BJ (cell line): ENCODE measurements at regions not wholly inside any gene's neighbourhood (a gene's known extent, or its start where the extent isn't known, plus 50 kb on each side); places are given as distances from the start of the nearest gene placed in this dataset.

Experiments used
- CTCF ChIA-PET: fragments of 350-600 bp; formaldehyde crosslinking; extraction: SDS; loops from one replicate; lab custom pipeline; 2021; ENCODE audit warnings: antibody characterized with exemption, inconsistent platforms; lab: Yijun Ruan, JAX
- POLR2A ChIA-PET: fragments of 300-600 bp; sonication (Branson Sonifier 250); formaldehyde crosslinking; extraction: SDS; loops from one replicate; lab custom pipeline; 2021; ENCODE audit warnings: antibody characterized with exemption; lab: Charles Lee
- DNase-seq: peaks from one replicate; pipeline ENCODE4 v3.0.0-alpha.2; 2011; ENCODE audit warnings: low read depth
- H3K27me3 ChIP-seq: 2 replicates; pipeline ENCODE4 v1.6.0; 2011; ENCODE audit warnings: low read length; ENCODE audit not compliant: control insufficient read depth, insufficient read depth
- H3K36me3 ChIP-seq: 2 replicates; pipeline ENCODE4 v1.5.1; 2011; ENCODE audit warnings: low read length; ENCODE audit not compliant: control insufficient read depth, insufficient read depth
- H3K4me3 ChIP-seq: 2 replicates; pipeline ENCODE4 v1.5.1; 2011; ENCODE audit warnings: low read depth, mild to moderate bottlenecking, control low read depth, low read length
- TF ChIP-seq, protein P1 (sequence below): IDR thresholded peaks from 2 replicates; pipeline ENCODE4 v1.5.1; 2011; ENCODE audit warnings: low read depth, mild to moderate bottlenecking, control low read depth, inconsistent platforms, low read length, moderate library complexity; ENCODE audit not compliant: insufficient read depth

DNA sequence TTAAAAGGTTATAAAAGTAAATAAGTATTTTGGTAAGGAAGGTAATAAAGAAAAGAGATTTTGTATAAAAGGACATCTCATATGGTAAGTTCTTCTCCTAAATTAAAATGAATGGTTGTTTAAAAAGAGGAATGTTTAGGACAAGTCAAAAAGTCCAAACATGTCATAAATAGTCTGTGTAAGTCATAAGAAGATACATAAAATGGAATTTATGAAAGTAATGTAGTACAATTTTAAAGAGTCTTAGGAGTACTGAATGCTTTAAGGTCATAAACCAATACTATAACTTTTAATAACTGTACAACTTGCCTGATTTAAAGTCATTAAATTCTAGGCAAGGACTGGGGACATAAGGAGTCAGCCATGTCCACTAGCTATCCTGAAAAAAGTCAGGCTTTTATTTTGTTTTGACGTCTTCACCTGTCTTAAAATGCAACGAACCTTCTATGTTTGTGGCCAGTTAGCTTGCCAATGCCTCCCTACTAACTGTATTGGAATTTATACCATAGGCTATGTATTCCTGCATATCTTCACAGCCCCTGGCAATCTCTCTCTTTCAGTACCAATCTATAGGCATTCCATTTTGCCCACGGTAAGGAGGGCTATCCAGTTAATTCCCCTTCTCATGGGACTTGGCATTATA lies 312.3 kb upstream of the LRRTM4 start:
- DNase-seq: no peak
- CTCF ChIA-PET: no interaction called here
- H3K36me3 ChIP-seq: no peaks in the 10 kb centered on the region
- H3K4me3 ChIP-seq: no peak overlapping the region
- H3K27me3 ChIP-seq: no peaks in the 10 kb centered on the region
- TF ChIP-seq, protein P1, sequence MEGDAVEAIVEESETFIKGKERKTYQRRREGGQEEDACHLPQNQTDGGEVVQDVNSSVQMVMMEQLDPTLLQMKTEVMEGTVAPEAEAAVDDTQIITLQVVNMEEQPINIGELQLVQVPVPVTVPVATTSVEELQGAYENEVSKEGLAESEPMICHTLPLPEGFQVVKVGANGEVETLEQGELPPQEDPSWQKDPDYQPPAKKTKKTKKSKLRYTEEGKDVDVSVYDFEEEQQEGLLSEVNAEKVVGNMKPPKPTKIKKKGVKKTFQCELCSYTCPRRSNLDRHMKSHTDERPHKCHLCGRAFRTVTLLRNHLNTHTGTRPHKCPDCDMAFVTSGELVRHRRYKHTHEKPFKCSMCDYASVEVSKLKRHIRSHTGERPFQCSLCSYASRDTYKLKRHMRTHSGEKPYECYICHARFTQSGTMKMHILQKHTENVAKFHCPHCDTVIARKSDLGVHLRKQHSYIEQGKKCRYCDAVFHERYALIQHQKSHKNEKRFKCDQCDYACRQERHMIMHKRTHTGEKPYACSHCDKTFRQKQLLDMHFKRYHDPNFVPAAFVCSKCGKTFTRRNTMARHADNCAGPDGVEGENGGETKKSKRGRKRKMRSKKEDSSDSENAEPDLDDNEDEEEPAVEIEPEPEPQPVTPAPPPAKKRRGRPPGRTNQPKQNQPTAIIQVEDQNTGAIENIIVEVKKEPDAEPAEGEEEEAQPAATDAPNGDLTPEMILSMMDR: no peak
- POLR2A ChIA-PET: no interaction called here

- ChIA-PET POLR2A (no interaction called here), CTCF (no interaction called here)
- Histone ChIP-seq H3K27me3 (no peaks in the 10 kb centered on the region), H3K36me3 (no peaks in the 10 kb centered on the region), H3K4me3 (no peak overlapping the region)
- DNase-seq: no peak
- TF ChIP-seq, protein P1: no peak
Observed at GRCh38 chr2:77838441-77838840, 316.3 kb upstream of the LRRTM4 start.

- CTCF ChIA-PET: no interaction called here
- H3K36me3 ChIP-seq: no peaks in the 10 kb centered on the region
- no peak overlapping the region for H3K4me3 ChIP-seq
- POLR2A ChIA-PET: no interaction called here
- TF ChIP-seq, protein P1: no peak
- DNase-seq: no peak
- H3K27me3 ChIP-seq: no peaks in the 10 kb centered on the region
Observed at GRCh38 chr2:77839102-77839501, 316.9 kb upstream of the LRRTM4 start.

DNA sequence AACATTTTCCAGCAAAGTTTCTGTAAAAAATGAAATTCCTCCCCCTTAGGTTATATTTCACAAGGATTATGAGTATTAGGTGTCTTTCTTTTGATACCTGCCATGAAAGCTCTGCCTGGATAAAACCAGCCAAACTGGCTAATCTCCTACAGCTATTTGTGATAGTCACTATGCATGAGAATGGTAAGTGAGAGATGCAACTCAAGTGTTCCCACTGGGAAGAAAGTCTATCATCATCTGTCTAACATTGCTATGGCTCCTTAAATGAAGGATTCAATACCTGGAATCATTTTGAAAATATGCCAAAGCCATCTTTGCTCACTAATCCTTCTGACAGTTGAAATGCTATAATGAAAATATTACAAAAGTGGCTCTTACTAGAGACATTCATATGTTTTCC lies 339.9 kb upstream of the LRRTM4 start:
- TF ChIP-seq, protein P1: no peak
- ChIA-PET CTCF (no interaction called here), POLR2A (no interaction called here)
- no peak overlapping the region for H3K4me3 ChIP-seq
- no peaks in the 10 kb centered on the region for H3K27me3 ChIP-seq
- H3K36me3 ChIP-seq: no peaks in the 10 kb centered on the region
- no peak for DNase-seq

DNA sequence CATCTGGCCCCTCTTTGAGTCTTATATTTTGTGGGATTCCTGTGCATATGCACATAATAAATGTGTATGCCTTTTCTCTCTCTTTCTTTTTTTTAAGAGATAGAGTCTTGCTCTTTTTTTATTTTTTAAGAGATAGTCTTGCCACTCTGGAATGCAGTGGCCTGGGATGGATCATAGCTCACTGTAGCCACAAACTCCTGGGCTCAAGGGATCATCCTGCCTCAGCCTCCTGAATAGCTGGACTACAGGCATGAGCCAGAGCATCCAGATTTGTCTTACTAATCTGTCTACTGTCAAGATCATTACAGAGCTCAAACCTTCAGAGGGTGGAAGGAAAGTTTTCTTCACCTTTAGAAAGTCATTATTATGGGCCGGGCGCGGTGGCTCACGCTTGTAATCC lies 342.2 kb upstream of the LRRTM4 start:
- Histone ChIP-seq H3K27me3 (no peaks in the 10 kb centered on the region), H3K36me3 (no peaks in the 10 kb centered on the region), H3K4me3 (no peak overlapping the region)
- DNase-seq: no peak
- TF ChIP-seq, protein P1: no peak
- ChIA-PET CTCF (no interaction called here), POLR2A (no interaction called here)
